B cell (primary cell): ENCODE measurements at regions not wholly inside any gene's neighbourhood (a gene's known extent, or its start where the extent isn't known, plus 50 kb on each side); places are given as distances from the start of the nearest gene placed in this dataset.
A peak's percentile ranks its signal among the peaks of the same experiment; 100 is the strongest.
"Not testable (repeated sequence)": the region's sequence is repeated elsewhere in the genome, so short reads cannot be mapped to it uniquely, and the experiment has no call there.

Source experiments
- ATAC-seq: fragments of 200-7000 bp; cut with Tn5 transposase; one replicate; pipeline ENCODE4 v1.10.0; 2021; ENCODE audit warnings: low read depth, mild to moderate bottlenecking, moderate number of reproducible peaks, moderate library complexity
- CTCF ChIA-PET: fragments of 350-600 bp; sonication (Branson Sonifier 250); formaldehyde crosslinking; loops from one replicate; lab custom pipeline; 2021; ENCODE audit warnings: antibody characterized with exemption, inconsistent platforms; lab: Charles Lee
- POLR2A ChIA-PET: fragments of 350-600 bp; sonication (Branson Sonifier 250); formaldehyde crosslinking; loops from one replicate; lab custom pipeline; 2021; ENCODE audit warnings: antibody characterized with exemption; lab: Charles Lee
- DNase-seq: peaks from one replicate; pipeline ENCODE4 v3.0.0; 2013
- H2AFZ ChIP-seq: 2 replicates; pipeline ENCODE4 v1.6.1; 2012; ENCODE audit warnings: mild to moderate bottlenecking, low read depth, low read length; ENCODE audit not compliant: insufficient read depth, poor library complexity, severe bottlenecking
- H3K27ac ChIP-seq, 2 donors: 1 replicate in 1 of 2; 2 replicates in 1 of 2; pipeline ENCODE4 v1.5.1; 2012 to 2013; ENCODE audit warnings: low read length in 2 of 2, mild to moderate bottlenecking in 2 of 2, moderate library complexity in 1 of 2
- H3K27me3 ChIP-seq, 4 experiments: fragments of 200-600 bp in 1 of 4; sonication (generic) in 1 of 4; replicated peaks in 1 of 4; 1 replicate in 2 of 4; 2 replicates in 2 of 4; pipeline versions ENCODE4 v1.6.1 to v1.7.0; 2013 to 2016; ENCODE audit warnings: low read length in 3 of 4, mild to moderate bottlenecking in 2 of 4, mixed read lengths in 1 of 4, moderate library complexity in 1 of 4; ENCODE audit not compliant: insufficient read depth in 4 of 4, control insufficient read depth in 3 of 4; ENCODE audit errors: control extremely low read depth in 1 of 4
- H3K36me3 ChIP-seq, 2 experiments: replicated peaks in 1 of 2; 1 replicate in 1 of 2; 2 replicates in 1 of 2; pipeline versions ENCODE4 v1.6.1 to v1.7.1; 2013; ENCODE audit warnings: low read length in 1 of 2; ENCODE audit not compliant: insufficient read depth in 2 of 2, control insufficient read depth in 1 of 2; ENCODE audit errors: control extremely low read depth in 1 of 2, extremely low read depth in 1 of 2
- H3K4me1 ChIP-seq, 2 donors: fragments of 200-600 bp in 1 of 2; sonication (generic) in 1 of 2; 1 replicate in 1 of 2; 2 replicates in 1 of 2; pipeline versions ENCODE4 v1.5.1 to v1.6.1; 2013 to 2017; ENCODE audit warnings: low read length in 2 of 2; ENCODE audit not compliant: control insufficient read depth in 2 of 2, insufficient read depth in 2 of 2
- H3K4me2 ChIP-seq: replicated peaks from 2 replicates; pipeline ENCODE3; 2012; ENCODE audit warnings: mild to moderate bottlenecking, low read depth, low read length; ENCODE audit not compliant: poor library complexity, severe bottlenecking
- H3K4me3 ChIP-seq, 5 experiments: fragments of 200-600 bp in 1 of 5; sonication (generic) in 1 of 5; 1 replicate in 3 of 5; 2 replicates in 2 of 5; pipeline versions ENCODE4 v1.5.1 to v1.7.0; 2011 to 2016; ENCODE audit warnings: low read length in 4 of 5, mild to moderate bottlenecking in 4 of 5, low read depth in 2 of 5, control low read depth in 1 of 5, moderate library complexity in 1 of 5; ENCODE audit not compliant: insufficient read depth in 1 of 5; ENCODE audit errors: control extremely low read depth in 1 of 5, extremely low read depth in 1 of 5
- H3K79me2 ChIP-seq: fragments of 200-600 bp; sonication (generic); one replicate; pipeline ENCODE4 v1.6.0; 2016; ENCODE audit warnings: low read length; ENCODE audit not compliant: control insufficient read depth, insufficient read depth
- H3K9ac ChIP-seq: fragments of 200-600 bp; sonication (generic); 2 replicates; pipeline ENCODE4 v1.6.1; 2017; ENCODE audit warnings: mild to moderate bottlenecking, low read length, moderate library complexity
- H3K9me3 ChIP-seq, 3 donors: one replicate each; pipeline versions ENCODE4 v1.6.1 to v1.7.1; 2013; ENCODE audit warnings: low read length in 2 of 3; ENCODE audit not compliant: control insufficient read depth in 2 of 3, insufficient read depth in 1 of 3; ENCODE audit errors: control extremely low read depth in 1 of 3
- H4K20me1 ChIP-seq: 2 replicates; pipeline ENCODE4 v1.6.0; 2012; ENCODE audit warnings: mild to moderate bottlenecking, low read length; ENCODE audit not compliant: insufficient read depth, control insufficient read depth, poor library complexity, severe bottlenecking
- H3K27ac Mint-ChIP-seq: one replicate; pipeline ENCODE4 v1.8.0; 2021; ENCODE audit warnings: mixed read lengths
- H3K27me3 Mint-ChIP-seq: one replicate; pipeline ENCODE4 v1.8.0; 2021; ENCODE audit warnings: mixed read lengths
- H3K4me1 Mint-ChIP-seq: one replicate; pipeline ENCODE4 v1.8.0; 2021; ENCODE audit warnings: mixed read lengths
- H3K4me3 Mint-ChIP-seq: one replicate; pipeline ENCODE4 v1.8.0; 2021; ENCODE audit warnings: mixed read lengths
- H3K9me3 Mint-ChIP-seq: one replicate; pipeline ENCODE4 v1.8.0; 2022; ENCODE audit warnings: mixed read lengths; ENCODE audit not compliant: insufficient read depth
- EZH2 ChIP-seq: IDR thresholded peaks from 2 replicates; pipeline ENCODE4 v1.6.1; 2012; ENCODE audit warnings: borderline replicate concordance, low read depth, mild to moderate bottlenecking, moderate library complexity, low read length; ENCODE audit not compliant: insufficient read depth, poor library complexity, severe bottlenecking
- WGBS: methylation state at CpG from one replicate; pipeline ENCODE4 v1.1.5; 2013; ENCODE audit warnings: missing lambda C conversion rate; ENCODE audit not compliant: insufficient coverage; 5-methylcytosine and 5-hydroxymethylcytosine counted together
- intact Hi-C: fragments of 100-400 bp; cut with micrococcal nuclease; formaldehyde crosslinking; loops from one replicate; pipeline ENCODE4 v1.10.0; 2022
- TF ChIP-seq, protein P1 (sequence below): fragments of 200-600 bp; IDR thresholded peaks from one replicate; pipeline ENCODE4 v1.8.0; 2022; ENCODE audit warnings: antibody characterized with exemption, mild to moderate bottlenecking

DNA sequence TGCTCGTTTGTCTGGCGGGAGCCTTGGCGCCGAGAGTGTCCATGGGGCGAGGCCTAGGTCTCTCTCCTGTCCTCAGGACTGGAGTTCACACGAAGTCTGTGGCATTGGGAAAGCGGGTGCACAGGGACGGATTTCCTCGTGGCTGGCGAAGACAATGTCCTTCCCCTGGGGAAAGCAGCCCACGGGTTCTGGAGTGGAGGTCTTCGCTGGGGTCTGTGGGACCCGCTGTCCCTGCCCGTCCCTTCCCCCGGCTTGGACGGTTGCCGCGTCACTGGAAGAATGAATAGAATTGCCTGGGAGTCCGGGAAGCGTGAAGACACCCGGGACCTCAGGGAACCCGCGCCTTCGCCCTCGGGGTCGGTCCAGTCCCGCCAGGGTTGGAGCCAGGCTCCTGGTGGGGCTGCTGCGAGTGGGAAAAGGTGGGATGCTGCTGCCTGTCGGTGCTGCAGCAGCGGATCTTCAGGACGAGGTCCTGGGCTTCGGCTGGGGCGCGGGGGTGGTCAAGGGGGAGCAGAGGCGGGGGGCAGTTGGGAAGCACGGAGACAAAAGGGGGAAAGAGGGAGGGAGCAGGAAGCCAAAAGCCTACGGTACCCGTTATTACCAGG, 441.8 kb upstream of the DEFB115 start:
- Mint-ChIP-seq H3K4me1 (no peaks in the 10 kb centered on the region), H3K4me3 (no peak overlapping the region), H3K27me3 (no peaks in the 10 kb centered on the region), H3K9me3 (peaks cover 7% of the 10 kb centered on the region), H3K27ac (no peak overlapping the region)
- no peak overlapping the region for H3K4me2 ChIP-seq
- DNase-seq (no peak), ATAC-seq (no peak)
- H2AFZ ChIP-seq: no peak overlapping the region
- WGBS: 75% methylated on average over 38 of the region's 38 CpGs
- no peak overlapping the region for H3K27ac ChIP-seq
- H3K79me2 ChIP-seq: no peaks in the 10 kb centered on the region
- intact Hi-C loops: no loop called here
- no peak overlapping the region for H3K4me3 ChIP-seq
- H3K9me3 ChIP-seq: peaks cover 0 to 50% (median 12%) of the 10 kb centered on the region in 3 donors
- H3K36me3 ChIP-seq: no peaks in the 10 kb centered on the region
- no peak overlapping the region for H3K9ac ChIP-seq
- ChIA-PET CTCF (no interaction called here), POLR2A (no interaction called here)
- peaks cover 0 to 2% of the 10 kb centered on the region in 2 donors for H3K4me1 ChIP-seq
- no peaks in the 10 kb centered on the region for H4K20me1 ChIP-seq
- peaks cover 0 to 6% (median 0%) of the 10 kb centered on the region in 4 experiments for H3K27me3 ChIP-seq
- no peak for TF ChIP-seq EZH2
- TF ChIP-seq, protein P1, sequence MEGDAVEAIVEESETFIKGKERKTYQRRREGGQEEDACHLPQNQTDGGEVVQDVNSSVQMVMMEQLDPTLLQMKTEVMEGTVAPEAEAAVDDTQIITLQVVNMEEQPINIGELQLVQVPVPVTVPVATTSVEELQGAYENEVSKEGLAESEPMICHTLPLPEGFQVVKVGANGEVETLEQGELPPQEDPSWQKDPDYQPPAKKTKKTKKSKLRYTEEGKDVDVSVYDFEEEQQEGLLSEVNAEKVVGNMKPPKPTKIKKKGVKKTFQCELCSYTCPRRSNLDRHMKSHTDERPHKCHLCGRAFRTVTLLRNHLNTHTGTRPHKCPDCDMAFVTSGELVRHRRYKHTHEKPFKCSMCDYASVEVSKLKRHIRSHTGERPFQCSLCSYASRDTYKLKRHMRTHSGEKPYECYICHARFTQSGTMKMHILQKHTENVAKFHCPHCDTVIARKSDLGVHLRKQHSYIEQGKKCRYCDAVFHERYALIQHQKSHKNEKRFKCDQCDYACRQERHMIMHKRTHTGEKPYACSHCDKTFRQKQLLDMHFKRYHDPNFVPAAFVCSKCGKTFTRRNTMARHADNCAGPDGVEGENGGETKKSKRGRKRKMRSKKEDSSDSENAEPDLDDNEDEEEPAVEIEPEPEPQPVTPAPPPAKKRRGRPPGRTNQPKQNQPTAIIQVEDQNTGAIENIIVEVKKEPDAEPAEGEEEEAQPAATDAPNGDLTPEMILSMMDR: no peak

- no peaks in the 10 kb centered on the region for H4K20me1 ChIP-seq
- no peak for TF ChIP-seq EZH2
- TF ChIP-seq, protein P1: no peak
- H3K4me2 ChIP-seq: no peak overlapping the region
- ChIA-PET POLR2A (no interaction called here), CTCF (no interaction called here)
- intact Hi-C loops: no loop called here
- peaks cover 0 to 50% (median 12%) of the 10 kb centered on the region in 3 donors for H3K9me3 ChIP-seq
- Mint-ChIP-seq H3K4me3 (no peak overlapping the region), H3K27me3 (no peaks in the 10 kb centered on the region), H3K9me3 (peaks cover 7% of the 10 kb centered on the region), H3K27ac (no peak overlapping the region), H3K4me1 (no peaks in the 10 kb centered on the region)
- peaks cover 0 to 2% of the 10 kb centered on the region in 2 donors for H3K4me1 ChIP-seq
- H3K27me3 ChIP-seq: peaks cover 0 to 6% (median 0%) of the 10 kb centered on the region in 4 experiments
- no peak overlapping the region for H3K27ac ChIP-seq
- no peak overlapping the region for H3K9ac ChIP-seq
- ATAC-seq (no peak), DNase-seq (peak; percentile 51)
- no peaks in the 10 kb centered on the region for H3K36me3 ChIP-seq
- H3K4me3 ChIP-seq: peak overlapping the region in 1 of 5 experiments; percentile 17
- WGBS: 71% methylated on average over 37 of the region's 44 CpGs
- H2AFZ ChIP-seq: no peak overlapping the region
- no peaks in the 10 kb centered on the region for H3K79me2 ChIP-seq
Measured at GRCh38 chr20:30816182-30816645, 441.2 kb upstream of the DEFB115 start.

DNA sequence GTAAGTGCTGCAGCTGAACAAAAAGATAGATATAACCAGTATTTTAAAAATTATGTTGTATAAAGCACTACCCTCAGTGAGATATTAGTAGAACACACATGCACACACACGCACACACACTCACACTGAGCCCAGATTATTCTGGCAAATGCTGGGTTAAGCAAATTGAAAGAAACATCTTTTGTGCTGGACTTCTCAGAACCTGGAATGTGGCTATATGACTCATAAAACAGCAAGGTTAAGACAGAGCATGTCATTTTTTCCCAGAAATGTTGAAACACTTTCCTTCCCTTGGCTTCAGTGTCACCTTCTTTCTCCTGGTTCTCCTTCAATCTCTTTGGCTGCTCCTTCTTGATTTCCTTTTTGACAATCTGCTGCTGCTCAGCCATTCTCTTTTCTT, 435.8 kb upstream of the DEFB115 start:
- H3K9ac ChIP-seq, H3K4me1 ChIP-seq, H3K79me2 ChIP-seq, H3K36me3 ChIP-seq, H3K9me3 Mint-ChIP-seq, H3K4me3 Mint-ChIP-seq, CTCF ChIA-PET, H4K20me1 ChIP-seq, H2AFZ ChIP-seq, intact Hi-C loops, H3K4me3 ChIP-seq, POLR2A ChIA-PET, H3K27ac ChIP-seq, DNase-seq, H3K4me2 ChIP-seq, H3K27me3 ChIP-seq, H3K27ac Mint-ChIP-seq, ATAC-seq, H3K27me3 Mint-ChIP-seq, H3K4me1 Mint-ChIP-seq: not testable (repeated sequence)
- WGBS: no CpG with 5 or more reads among the region's 1 CpG
- peaks cover 0 to 11% (median 0%) of the 10 kb centered on the region in 3 donors for H3K9me3 ChIP-seq
